OCI-LY7 (cell line): ENCODE measurements at regions not wholly inside any gene's neighbourhood (a gene's known extent, or its start where the extent isn't known, plus 50 kb on each side); places are given as distances from the start of the nearest gene placed in this dataset.
A peak's percentile ranks its signal among the peaks of the same experiment; 100 is the strongest.

ENCODE experiments used
- BruUV-seq: library from RNA; stranded (reverse); fragments of 400-500 nt; replicated peaks from 2 replicates; lab custom pipeline; 2021; lab: Mats Ljungman, UMichigan
- CTCF ChIA-PET: fragments of 300-600 bp; sonication (Branson Sonifier 250); formaldehyde crosslinking; loops from one replicate; lab custom pipeline; 2022; ENCODE audit warnings: antibody characterized with exemption; ENCODE audit not compliant: unreplicated experiment; lab: Charles Lee
- POLR2A ChIA-PET: fragments of 300-600 bp; sonication (Branson Sonifier 250); formaldehyde crosslinking; loops from one replicate; lab custom pipeline; 2022; ENCODE audit warnings: antibody characterized with exemption; lab: Charles Lee
- DNase-seq: peaks from one replicate; pipeline ENCODE4 v3.0.0-alpha.2; 2015; ENCODE audit warnings: low spot score
- H2AFZ ChIP-seq: fragments of 200-600 bp; sonication (generic), shearing (Covaris generic); 2 replicates; pipeline ENCODE4 v1.6.1; 2014; ENCODE audit warnings: mild to moderate bottlenecking, antibody characterized with exemption, low read length, moderate library complexity
- H3K27ac ChIP-seq: fragments of 200-600 bp; sonication (generic); 2 replicates; pipeline ENCODE4 v1.5.1; 2014; ENCODE audit warnings: mixed run types, low read depth, mild to moderate bottlenecking, moderate library complexity, low read length, inconsistent platforms; ENCODE audit not compliant: poor library complexity, severe bottlenecking
- H3K36me3 ChIP-seq: fragments of 200-600 bp; sonication (generic); 2 replicates; pipeline ENCODE4 v1.6.1; 2014; ENCODE audit warnings: mild to moderate bottlenecking, antibody characterized with exemption, low read length, moderate library complexity, mixed read lengths; ENCODE audit not compliant: insufficient read depth
- H3K4me1 ChIP-seq: fragments of 200-600 bp; sonication (generic); 2 replicates; pipeline ENCODE4 v1.5.1; 2014; ENCODE audit warnings: mild to moderate bottlenecking, low read length; ENCODE audit not compliant: insufficient read depth, poor library complexity, severe bottlenecking
- H3K4me2 ChIP-seq: fragments of 200-600 bp; sonication (generic); 2 replicates; pipeline ENCODE4 v1.6.1; 2014; ENCODE audit warnings: mild to moderate bottlenecking, low read length
- H3K4me3 ChIP-seq: fragments of 200-600 bp; sonication (generic); 2 replicates; pipeline ENCODE4 v1.5.1; 2014; ENCODE audit warnings: mild to moderate bottlenecking, low read depth, low read length; ENCODE audit not compliant: poor library complexity, severe bottlenecking
- H3K79me2 ChIP-seq: fragments of 200-600 bp; sonication (generic); 2 replicates; pipeline ENCODE4 v1.6.1; 2016; ENCODE audit warnings: low read depth, mild to moderate bottlenecking, low read length, moderate library complexity, mixed read lengths; ENCODE audit not compliant: insufficient read depth
- H3K9me2 ChIP-seq: fragments of 200-600 bp; sonication (generic); 2 replicates; pipeline ENCODE4 v1.6.1; 2016; ENCODE audit warnings: mild to moderate bottlenecking, low read length, mixed read lengths; ENCODE audit not compliant: insufficient read depth
- H3K9me3 ChIP-seq: fragments of 200-600 bp; sonication (generic); 2 replicates; pipeline ENCODE4 v1.6.1; 2014; ENCODE audit warnings: mild to moderate bottlenecking, mixed run types, low read length, mixed read lengths
- H4K20me1 ChIP-seq: fragments of 200-600 bp; sonication (generic); 2 replicates; pipeline ENCODE4 v1.6.1; 2014; ENCODE audit warnings: mild to moderate bottlenecking, antibody characterized with exemption, low read length, moderate library complexity, mixed read lengths; ENCODE audit not compliant: insufficient read depth
- CTCF ChIP-seq: fragments of 200-600 bp; sonication (generic); conservative IDR thresholded peaks from 2 replicates; pipeline ENCODE4 v1.5.1; 2014; ENCODE audit warnings: mild to moderate bottlenecking, antibody characterized with exemption, low read length, moderate library complexity, mixed read lengths
- EZH2phosphoT487 ChIP-seq: fragments of 200-600 bp; sonication (generic); IDR thresholded peaks from 2 replicates; pipeline ENCODE4 v1.6.1; 2018; ENCODE audit warnings: low read depth, borderline replicate concordance, mild to moderate bottlenecking, mixed run types, antibody characterized with exemption, low read length, moderate library complexity, mixed read lengths
- intact Hi-C: fragments of 100-400 bp; cut with micrococcal nuclease; formaldehyde crosslinking; loops from one replicate; pipeline ENCODE4 v1.10.0; 2022; ENCODE audit not compliant: unreplicated experiment

- POLR2A ChIA-PET: interaction anchor here (0.6 to 1.3 kb wide), 5 partner anchors 9 to 365 kb away, joined by 3 to 5 read pairs (median 4); no protein-coding TSS in a partner anchor
- intact Hi-C loops: no loop called here
- Histone ChIP-seq H3K36me3 (no peaks in the 10 kb centered on the region), H3K27ac (no peak overlapping the region), H2AFZ (no peak overlapping the region), H3K9me3 (no peaks in the 10 kb centered on the region), H4K20me1 (no peaks in the 10 kb centered on the region), H3K79me2 (no peaks in the 10 kb centered on the region), H3K4me3 (no peak overlapping the region), H3K4me1 (no peaks in the 10 kb centered on the region), H3K4me2 (no peak overlapping the region), H3K9me2 (no peaks in the 10 kb centered on the region)
- no TSS peak for BruUV-seq
- TF ChIP-seq EZH2phosphoT487 (no peak), CTCF (no peak)
- CTCF ChIA-PET: no interaction called here
- peak; percentile 27 for DNase-seq
These were observed 511.9 kb downstream of the PYDC2 start for GRCh38 chr3:191972714-191973398.

DNA sequence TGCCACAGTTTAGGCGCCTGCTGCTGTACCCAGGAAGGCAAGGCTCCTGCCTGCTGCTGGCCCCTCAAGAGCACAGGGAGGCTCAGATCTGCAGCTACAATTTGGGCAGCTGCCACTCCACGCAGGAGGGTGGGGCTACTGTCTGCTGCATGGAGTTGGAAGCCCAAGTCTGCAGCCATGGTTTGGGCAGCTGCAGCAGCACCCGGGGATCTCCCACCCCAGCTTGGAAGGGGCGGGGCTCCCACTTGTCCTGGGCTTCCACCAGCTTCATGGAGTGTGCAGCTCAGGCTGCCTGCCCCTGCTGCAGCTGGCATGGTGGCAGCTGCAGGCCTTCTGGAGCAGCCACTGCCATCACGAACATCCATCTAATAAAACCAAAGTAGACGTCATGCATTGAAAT lies 512.9 kb downstream of the PYDC2 start:
- no peak for TF ChIP-seq EZH2phosphoT487
- no peak for TF ChIP-seq CTCF
- Histone ChIP-seq H4K20me1 (no peaks in the 10 kb centered on the region), H3K27ac (no peak overlapping the region), H3K4me1 (no peaks in the 10 kb centered on the region), H3K36me3 (no peaks in the 10 kb centered on the region), H3K9me3 (no peaks in the 10 kb centered on the region), H2AFZ (no peak overlapping the region), H3K79me2 (no peaks in the 10 kb centered on the region), H3K9me2 (no peaks in the 10 kb centered on the region), H3K4me3 (no peak overlapping the region), H3K4me2 (no peak overlapping the region)
- BruUV-seq: no TSS peak
- POLR2A ChIA-PET: interaction anchor here (1.1 kb wide), 1 partner anchor 12 kb away, joined by 4 read pairs; no protein-coding TSS in a partner anchor
- intact Hi-C loops: no loop called here
- no peak for DNase-seq
- CTCF ChIA-PET: no interaction called here

- BruUV-seq: no TSS peak
- no peak for DNase-seq
- intact Hi-C loops: no loop called here
- no peaks in the 10 kb centered on the region for H4K20me1 ChIP-seq
- no peaks in the 10 kb centered on the region for H3K4me1 ChIP-seq
- TF ChIP-seq CTCF: no peak
- no peak for TF ChIP-seq EZH2phosphoT487
- H2AFZ ChIP-seq: no peak overlapping the region
- H3K36me3 ChIP-seq: no peaks in the 10 kb centered on the region
- no peak overlapping the region for H3K4me2 ChIP-seq
- H3K79me2 ChIP-seq: no peaks in the 10 kb centered on the region
- ChIA-PET CTCF (no interaction called here), POLR2A (interaction anchor here (0.8 to 1.8 kb wide), 4 partner anchors 9 to 23 kb away, joined by 3 to 7 read pairs (median 4); no protein-coding TSS in a partner anchor)
- no peak overlapping the region for H3K4me3 ChIP-seq
- H3K27ac ChIP-seq: no peak overlapping the region
- H3K9me3 ChIP-seq: peaks cover 6% of the 10 kb centered on the region; the same call in 1 of the 2 replicates
- no peaks in the 10 kb centered on the region for H3K9me2 ChIP-seq
These were observed 515.0 kb downstream of the PYDC2 start for GRCh38 chr3:191975936-191976335.
